ENCODE measurements at regions not wholly inside any gene's neighbourhood (a gene's known extent, or its start where the extent isn't known, plus 50 kb on each side); places are given as distances from the start of the nearest gene placed in this dataset.

GRCh38 chr4:35124106-35124505, 1120.2 kb downstream of the ARAP2 start:
- TF ChIP-seq, protein P1, sequence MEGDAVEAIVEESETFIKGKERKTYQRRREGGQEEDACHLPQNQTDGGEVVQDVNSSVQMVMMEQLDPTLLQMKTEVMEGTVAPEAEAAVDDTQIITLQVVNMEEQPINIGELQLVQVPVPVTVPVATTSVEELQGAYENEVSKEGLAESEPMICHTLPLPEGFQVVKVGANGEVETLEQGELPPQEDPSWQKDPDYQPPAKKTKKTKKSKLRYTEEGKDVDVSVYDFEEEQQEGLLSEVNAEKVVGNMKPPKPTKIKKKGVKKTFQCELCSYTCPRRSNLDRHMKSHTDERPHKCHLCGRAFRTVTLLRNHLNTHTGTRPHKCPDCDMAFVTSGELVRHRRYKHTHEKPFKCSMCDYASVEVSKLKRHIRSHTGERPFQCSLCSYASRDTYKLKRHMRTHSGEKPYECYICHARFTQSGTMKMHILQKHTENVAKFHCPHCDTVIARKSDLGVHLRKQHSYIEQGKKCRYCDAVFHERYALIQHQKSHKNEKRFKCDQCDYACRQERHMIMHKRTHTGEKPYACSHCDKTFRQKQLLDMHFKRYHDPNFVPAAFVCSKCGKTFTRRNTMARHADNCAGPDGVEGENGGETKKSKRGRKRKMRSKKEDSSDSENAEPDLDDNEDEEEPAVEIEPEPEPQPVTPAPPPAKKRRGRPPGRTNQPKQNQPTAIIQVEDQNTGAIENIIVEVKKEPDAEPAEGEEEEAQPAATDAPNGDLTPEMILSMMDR (IDR thresholded peaks at IDR 0.05; ENCODE audit: control insufficient read depth, extremely low read depth, insufficient read depth) = no peak
- DNase-seq (ENCODE audit: low read depth) = no peak
- no peak overlapping the region for H3K4me3 ChIP-seq (ENCODE audit: low read depth, low read length)

DNA sequence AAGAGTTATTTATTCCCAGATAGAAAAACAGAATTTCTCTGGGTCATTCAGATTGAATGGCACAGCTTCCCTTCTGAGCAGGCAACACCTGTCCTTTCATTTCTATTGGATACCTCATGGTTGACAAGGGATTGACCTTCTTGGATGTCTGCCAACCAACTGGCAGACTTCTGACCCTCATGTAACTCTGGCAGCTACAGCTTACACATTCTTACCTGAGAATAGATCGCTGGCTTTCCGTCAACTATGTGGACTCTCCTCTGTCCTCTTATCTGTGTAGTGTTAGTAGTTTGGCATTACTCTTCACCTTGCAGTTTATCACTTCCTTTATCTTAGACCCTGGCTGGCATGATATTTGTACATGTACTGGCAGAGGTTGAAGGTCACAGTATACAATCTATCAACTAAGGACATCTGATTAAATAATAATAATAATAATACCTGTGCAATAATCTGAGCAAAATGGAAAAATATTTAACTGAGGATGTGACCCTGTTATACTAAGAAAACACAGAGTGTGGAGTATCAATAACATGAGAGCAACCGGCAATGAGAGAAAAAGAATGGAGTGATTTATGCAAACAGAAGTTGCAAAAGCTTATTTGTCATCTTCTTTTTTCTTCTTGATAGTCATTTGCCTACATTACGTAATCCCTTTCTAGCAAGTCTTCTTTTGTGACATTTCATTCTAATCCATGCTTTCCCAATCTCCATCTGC, 1118.2 kb downstream of the ARAP2 start:
- TF ChIP-seq, protein P1 (IDR thresholded peaks at IDR 0.05; ENCODE audit: control insufficient read depth, extremely low read depth, insufficient read depth) = no peak
- H3K4me3 ChIP-seq (ENCODE audit: low read depth, low read length) = no peak overlapping the region
- DNase-seq (ENCODE audit: low read depth) = peak; percentile 21

- TF ChIP-seq, protein P1 (IDR thresholded peaks at IDR 0.05; ENCODE audit: control insufficient read depth, extremely low read depth, insufficient read depth) = no peak
- DNase-seq (ENCODE audit: low read depth) = no peak
- H3K4me3 ChIP-seq (ENCODE audit: low read depth, low read length) = no peak overlapping the region
Observed at GRCh38 chr4:35138449-35138848, 1105.9 kb downstream of the ARAP2 start.

- DNase-seq (ENCODE audit: low read depth) = no peak
- TF ChIP-seq, protein P1 (IDR thresholded peaks at IDR 0.05; ENCODE audit: control insufficient read depth, extremely low read depth, insufficient read depth) = no peak
- H3K4me3 ChIP-seq (ENCODE audit: low read depth, low read length) = no peak overlapping the region
Observed at GRCh38 chr4:35147761-35148160, 1096.6 kb downstream of the ARAP2 start.

DNA sequence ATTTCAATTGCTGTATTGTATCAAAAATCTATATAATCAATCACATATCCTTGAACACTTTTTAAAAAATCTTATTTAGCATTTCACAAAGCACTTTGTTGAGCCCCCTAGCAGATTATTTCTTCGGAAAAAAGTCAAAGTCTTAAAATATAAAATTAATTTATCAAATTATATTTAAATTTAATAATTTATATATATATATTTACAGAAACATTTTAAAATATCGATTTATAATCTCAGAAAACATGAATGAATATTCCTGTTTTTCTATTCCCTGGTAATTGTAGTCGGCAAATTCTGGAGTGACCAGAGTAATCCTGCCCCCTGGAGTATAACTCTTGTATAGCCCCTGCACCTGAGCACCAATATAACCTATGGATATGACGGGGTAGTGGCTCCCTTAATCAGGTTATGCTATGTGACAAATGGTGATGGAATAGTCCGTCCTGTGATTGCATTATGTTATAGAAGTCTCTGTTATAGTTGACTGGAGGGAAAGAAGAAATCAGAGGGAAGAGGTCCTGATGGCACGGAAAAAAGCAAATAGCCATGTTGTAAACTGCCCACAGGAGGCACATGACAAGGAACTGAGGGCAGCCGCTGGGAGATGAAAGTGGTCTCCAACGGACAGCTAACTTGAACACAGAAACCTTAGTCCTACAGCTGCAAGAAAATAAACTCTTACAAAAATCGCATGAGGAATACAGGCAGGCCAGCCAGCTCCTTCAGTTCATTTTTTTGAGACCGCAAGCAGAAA, 1092.3 kb downstream of the ARAP2 start:
- no peak overlapping the region for H3K4me3 ChIP-seq (ENCODE audit: low read depth, low read length)
- TF ChIP-seq, protein P1 (IDR thresholded peaks at IDR 0.05; ENCODE audit: control insufficient read depth, extremely low read depth, insufficient read depth) = peak; percentile 74
- DNase-seq (ENCODE audit: low read depth) = no peak

GRCh38 chr4:35163168-35163567, 1081.1 kb downstream of the ARAP2 start:
- TF ChIP-seq, protein P1 (IDR thresholded peaks at IDR 0.05; ENCODE audit: control insufficient read depth, extremely low read depth, insufficient read depth) = no peak
- H3K4me3 ChIP-seq (ENCODE audit: low read depth, low read length) = no peak overlapping the region
- no peak for DNase-seq (ENCODE audit: low read depth)

Measured in LNCaP clone FGC (cell line).